ENCODE measurements at regions not wholly inside any gene's neighbourhood (a gene's known extent, or its start where the extent isn't known, plus 50 kb on each side); places are given as distances from the start of the nearest gene placed in this dataset.

- TF ChIP-seq CTCF (IDR thresholded peaks at IDR 0.05) = no peak
- TF ChIP-seq EZH2 (IDR thresholded peaks at IDR 0.05; ENCODE audit: borderline replicate concordance, insufficient read depth, low read depth, low read length, poor library complexity, severe bottlenecking) = no peak
These were observed 331.9 kb upstream of the CCNG1 start for GRCh38 chr5:163105456-163105855.

Data from B cell (primary cell).